Sigmoid colon (tissue), 4 donors: ENCODE measurements at regions not wholly inside any gene's neighbourhood (a gene's known extent, or its start where the extent isn't known, plus 50 kb on each side); places are given as distances from the start of the nearest gene placed in this dataset.

ENCODE experiments used
- EP300 ChIP-seq, 4 donors: sonication (generic); formaldehyde crosslinking; IDR thresholded peaks; one replicate each; pipeline ENCODE4 v1.6.1; 2017; ENCODE audit warnings: antibody characterized with exemption in 4 of 4
- POLR2A ChIP-seq, 2 donors: fragments of 450-650 bp; IDR thresholded peaks; one replicate each; pipeline ENCODE4 v1.6.1; 2016; ENCODE audit warnings: antibody characterized with exemption in 2 of 2, mild to moderate bottlenecking in 2 of 2, moderate library complexity in 2 of 2
- POLR2AphosphoS5 ChIP-seq, 4 donors: sonication (generic); formaldehyde crosslinking; IDR thresholded peaks; one replicate each; pipeline ENCODE4 v1.6.1; 2017; ENCODE audit warnings: antibody characterized with exemption in 4 of 4
- TF ChIP-seq, protein P1 (sequence below), 4 experiments: fragments of 450-650 bp in 3 of 4; fragments of 200-600 bp in 1 of 4; IDR thresholded peaks; one replicate each; pipeline ENCODE4 v1.5.1; 2016 to 2019; ENCODE audit warnings: antibody characterized with exemption in 4 of 4, mild to moderate bottlenecking in 3 of 4, moderate library complexity in 2 of 4

DNA sequence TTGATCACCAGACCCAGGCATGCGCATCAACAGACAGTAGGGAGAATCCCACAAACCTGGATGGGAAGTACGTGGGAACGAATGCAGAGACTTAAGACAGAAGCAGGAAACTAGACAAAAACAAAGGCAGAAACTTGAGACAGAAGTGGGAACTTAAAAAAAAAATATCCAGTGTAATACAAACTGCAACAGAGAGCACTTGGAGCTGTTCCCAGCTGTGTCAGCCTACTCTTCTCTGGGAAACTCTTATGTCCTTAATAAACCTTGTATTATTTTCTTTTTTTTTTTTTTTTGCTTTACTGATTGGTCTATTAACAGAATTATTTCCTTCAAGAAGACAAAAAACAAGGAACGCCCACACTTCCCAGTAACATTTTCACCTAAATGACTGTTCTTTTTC lies 1818.1 kb upstream of the RAG2 start:
- TF ChIP-seq, protein P1, sequence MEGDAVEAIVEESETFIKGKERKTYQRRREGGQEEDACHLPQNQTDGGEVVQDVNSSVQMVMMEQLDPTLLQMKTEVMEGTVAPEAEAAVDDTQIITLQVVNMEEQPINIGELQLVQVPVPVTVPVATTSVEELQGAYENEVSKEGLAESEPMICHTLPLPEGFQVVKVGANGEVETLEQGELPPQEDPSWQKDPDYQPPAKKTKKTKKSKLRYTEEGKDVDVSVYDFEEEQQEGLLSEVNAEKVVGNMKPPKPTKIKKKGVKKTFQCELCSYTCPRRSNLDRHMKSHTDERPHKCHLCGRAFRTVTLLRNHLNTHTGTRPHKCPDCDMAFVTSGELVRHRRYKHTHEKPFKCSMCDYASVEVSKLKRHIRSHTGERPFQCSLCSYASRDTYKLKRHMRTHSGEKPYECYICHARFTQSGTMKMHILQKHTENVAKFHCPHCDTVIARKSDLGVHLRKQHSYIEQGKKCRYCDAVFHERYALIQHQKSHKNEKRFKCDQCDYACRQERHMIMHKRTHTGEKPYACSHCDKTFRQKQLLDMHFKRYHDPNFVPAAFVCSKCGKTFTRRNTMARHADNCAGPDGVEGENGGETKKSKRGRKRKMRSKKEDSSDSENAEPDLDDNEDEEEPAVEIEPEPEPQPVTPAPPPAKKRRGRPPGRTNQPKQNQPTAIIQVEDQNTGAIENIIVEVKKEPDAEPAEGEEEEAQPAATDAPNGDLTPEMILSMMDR (IDR thresholded peaks at IDR 0.05), result no peak
- no peak for TF ChIP-seq POLR2A (IDR thresholded peaks at IDR 0.05)
- no peak for TF ChIP-seq POLR2AphosphoS5 (IDR thresholded peaks at IDR 0.05)
- TF ChIP-seq EP300 (IDR thresholded peaks at IDR 0.05), result no peak
